Caco-2 (cell line): ENCODE measurements at regions not wholly inside any gene's neighbourhood (a gene's known extent, or its start where the extent isn't known, plus 50 kb on each side); places are given as distances from the start of the nearest gene placed in this dataset.
"Not testable (repeated sequence)": the region's sequence is repeated elsewhere in the genome, so short reads cannot be mapped to it uniquely, and the experiment has no call there.

Source experiments
- BruUV-seq: library from RNA; stranded (reverse); fragments of 400-500 nt; replicated peaks from 2 replicates; lab custom pipeline; 2021; lab: Mats Ljungman, UMichigan
- CTCF ChIA-PET: fragments of 300-600 bp; sonication (Branson Sonifier 250); formaldehyde crosslinking; loops from one replicate; lab custom pipeline; 2022; ENCODE audit warnings: antibody characterized with exemption; lab: Charles Lee
- POLR2A ChIA-PET: fragments of 300-600 bp; sonication (Branson Sonifier 250); formaldehyde crosslinking; loops from one replicate; lab custom pipeline; 2022; ENCODE audit warnings: antibody characterized with exemption; lab: Charles Lee
- DNase-seq, 2 experiments: peaks; one replicate each; pipeline versions ENCODE4 v3.0.0 to v3.0.0-alpha.2; 2020 to 2022
- H3K27me3 ChIP-seq: replicated peaks from 2 replicates; pipeline ENCODE4 v1.6.0; 2011; ENCODE audit warnings: low read length; ENCODE audit not compliant: control insufficient read depth, insufficient read depth
- H3K36me3 ChIP-seq: 2 replicates; pipeline ENCODE4 v1.5.1; 2011; ENCODE audit warnings: low read length; ENCODE audit not compliant: control insufficient read depth, insufficient read depth
- H3K4me1 ChIP-seq: fragments of 250-450 bp; sonication (Bioruptor Pico); 2 replicates; pipeline ENCODE4 v1.5.1; 2020; ENCODE audit warnings: mild to moderate bottlenecking
- H3K4me3 ChIP-seq: 2 replicates; pipeline ENCODE4 v1.5.1; 2011; ENCODE audit warnings: low read depth, mild to moderate bottlenecking, control low read depth, low read length
- H3K9me3 ChIP-seq: fragments of 250-450 bp; sonication (Bioruptor Pico); 2 replicates; pipeline ENCODE4 v1.5.1; 2020; ENCODE audit warnings: mild to moderate bottlenecking, moderate library complexity
- H3K27ac Mint-ChIP-seq: one replicate; pipeline ENCODE4 v1.8.0; 2022; ENCODE audit warnings: mixed read lengths; ENCODE audit not compliant: unreplicated experiment
- H3K27me3 Mint-ChIP-seq: one replicate; pipeline ENCODE4 v1.8.0; 2022; ENCODE audit warnings: mixed read lengths; ENCODE audit not compliant: insufficient read depth, unreplicated experiment
- H3K36me3 Mint-ChIP-seq: one replicate; pipeline ENCODE4 v1.8.0; 2022; ENCODE audit warnings: mild to moderate bottlenecking, mixed read lengths; ENCODE audit not compliant: insufficient read depth, unreplicated experiment
- H3K4me1 Mint-ChIP-seq: one replicate; pipeline ENCODE4 v1.8.0; 2022; ENCODE audit warnings: low read depth, mixed read lengths; ENCODE audit not compliant: unreplicated experiment
- H3K4me3 Mint-ChIP-seq: one replicate; pipeline ENCODE4 v1.8.0; 2022; ENCODE audit warnings: mild to moderate bottlenecking, moderate library complexity, mixed read lengths; ENCODE audit not compliant: unreplicated experiment
- H3K9me3 Mint-ChIP-seq: one replicate; pipeline ENCODE4 v1.8.0; 2022; ENCODE audit warnings: mixed read lengths; ENCODE audit not compliant: unreplicated experiment
- intact Hi-C: fragments of 100-400 bp; cut with micrococcal nuclease; formaldehyde crosslinking; loops from one replicate; pipeline ENCODE4 v1.10.0; 2022; ENCODE audit not compliant: unreplicated experiment
- TF ChIP-seq, protein P1 (sequence below), 2 experiments: fragments of 200-600 bp in 1 of 2; IDR thresholded peaks; 1 replicate in 1 of 2; 2 replicates in 1 of 2; pipeline versions ENCODE4 v1.5.1 to v1.8.0; 2011 to 2022; ENCODE audit warnings: antibody characterized with exemption in 1 of 2, control low read depth in 1 of 2, inconsistent platforms in 1 of 2, low read depth in 1 of 2, low read length in 1 of 2, mild to moderate bottlenecking in 1 of 2, moderate library complexity in 1 of 2; ENCODE audit not compliant: insufficient read depth in 1 of 2, severe bottlenecking in 1 of 2, unreplicated experiment in 1 of 2

DNA sequence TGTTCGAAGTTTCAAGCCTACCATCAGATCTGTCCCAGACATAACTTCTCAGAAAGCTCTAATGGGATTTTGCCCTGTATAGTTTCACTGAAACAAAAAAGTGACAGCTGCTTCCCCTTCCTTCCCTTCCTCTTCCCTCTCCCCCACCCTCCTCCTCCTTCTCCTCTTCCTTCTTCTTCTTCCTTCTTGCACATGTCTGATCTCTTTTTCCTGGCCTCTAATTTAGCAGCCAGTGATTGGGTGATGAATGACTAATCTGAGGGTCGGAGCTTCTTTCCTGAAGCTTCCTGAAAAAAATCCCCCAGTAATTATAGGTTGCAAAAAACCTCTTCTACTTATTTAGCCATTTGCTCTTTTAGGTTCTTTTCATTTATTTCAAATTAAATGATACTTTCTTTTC lies 168.7 kb downstream of the POTEB3 start:
- no peaks in the 10 kb centered on the region for H3K9me3 ChIP-seq
- Mint-ChIP-seq H3K36me3 (no peaks in the 10 kb centered on the region), H3K9me3 (no peaks in the 10 kb centered on the region), H3K4me1 (no peaks in the 10 kb centered on the region), H3K4me3 (no peak overlapping the region), H3K27ac (no peak overlapping the region), H3K27me3 (peaks cover 4% of the 10 kb centered on the region)
- no peaks in the 10 kb centered on the region for H3K36me3 ChIP-seq
- intact Hi-C loops: no loop called here
- TF ChIP-seq, protein P1, sequence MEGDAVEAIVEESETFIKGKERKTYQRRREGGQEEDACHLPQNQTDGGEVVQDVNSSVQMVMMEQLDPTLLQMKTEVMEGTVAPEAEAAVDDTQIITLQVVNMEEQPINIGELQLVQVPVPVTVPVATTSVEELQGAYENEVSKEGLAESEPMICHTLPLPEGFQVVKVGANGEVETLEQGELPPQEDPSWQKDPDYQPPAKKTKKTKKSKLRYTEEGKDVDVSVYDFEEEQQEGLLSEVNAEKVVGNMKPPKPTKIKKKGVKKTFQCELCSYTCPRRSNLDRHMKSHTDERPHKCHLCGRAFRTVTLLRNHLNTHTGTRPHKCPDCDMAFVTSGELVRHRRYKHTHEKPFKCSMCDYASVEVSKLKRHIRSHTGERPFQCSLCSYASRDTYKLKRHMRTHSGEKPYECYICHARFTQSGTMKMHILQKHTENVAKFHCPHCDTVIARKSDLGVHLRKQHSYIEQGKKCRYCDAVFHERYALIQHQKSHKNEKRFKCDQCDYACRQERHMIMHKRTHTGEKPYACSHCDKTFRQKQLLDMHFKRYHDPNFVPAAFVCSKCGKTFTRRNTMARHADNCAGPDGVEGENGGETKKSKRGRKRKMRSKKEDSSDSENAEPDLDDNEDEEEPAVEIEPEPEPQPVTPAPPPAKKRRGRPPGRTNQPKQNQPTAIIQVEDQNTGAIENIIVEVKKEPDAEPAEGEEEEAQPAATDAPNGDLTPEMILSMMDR (IDR thresholded peaks at IDR 0.05; ENCODE audit: insufficient read depth in 1 of 2, low read depth in 1 of 2, low read length in 1 of 2, severe bottlenecking in 1 of 2, unreplicated experiment in 1 of 2): no peak
- CTCF ChIA-PET: no interaction called here
- DNase-seq: no peak
- no peaks in the 10 kb centered on the region for H3K27me3 ChIP-seq
- no peak overlapping the region for H3K4me3 ChIP-seq
- POLR2A ChIA-PET: no interaction called here
- no peaks in the 10 kb centered on the region for H3K4me1 ChIP-seq
- BruUV-seq: no TSS peak

DNA sequence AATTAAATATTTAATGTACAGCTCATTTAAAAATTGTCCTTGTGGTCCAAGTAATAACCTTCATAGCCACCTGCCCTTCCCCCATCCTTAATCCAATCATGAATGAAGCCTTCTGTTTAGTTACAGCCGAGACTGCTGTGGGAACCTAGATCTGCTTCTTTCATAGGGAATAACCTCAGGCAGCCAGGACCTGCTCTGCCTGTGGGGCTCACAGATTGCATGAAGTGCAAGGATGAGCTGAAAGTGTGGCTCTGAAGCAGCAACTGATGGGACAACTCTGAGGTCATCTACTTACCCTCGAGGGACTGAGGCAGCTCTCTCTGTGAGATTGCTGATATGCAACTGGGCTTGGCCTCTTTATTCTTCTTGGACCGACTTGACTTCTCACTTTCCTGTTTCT lies 169.8 kb downstream of the POTEB3 start:
- intact Hi-C loops: no loop called here
- Mint-ChIP-seq H3K27ac (no peak overlapping the region), H3K4me1 (no peaks in the 10 kb centered on the region), H3K9me3 (no peaks in the 10 kb centered on the region), H3K4me3 (no peak overlapping the region), H3K36me3 (no peaks in the 10 kb centered on the region), H3K27me3 (peaks cover 4% of the 10 kb centered on the region)
- no peaks in the 10 kb centered on the region for H3K36me3 ChIP-seq
- H3K27me3 ChIP-seq: no peaks in the 10 kb centered on the region
- H3K9me3 ChIP-seq: no peaks in the 10 kb centered on the region
- H3K4me1 ChIP-seq: no peaks in the 10 kb centered on the region
- H3K4me3 ChIP-seq: no peak overlapping the region
- CTCF ChIA-PET: no interaction called here
- TF ChIP-seq, protein P1 (IDR thresholded peaks at IDR 0.05; ENCODE audit: insufficient read depth in 1 of 2, low read depth in 1 of 2, low read length in 1 of 2, severe bottlenecking in 1 of 2, unreplicated experiment in 1 of 2): no peak
- BruUV-seq: no TSS peak
- DNase-seq: peak in 1 of 2 experiments; percentile 45
- POLR2A ChIA-PET: no interaction called here

DNA sequence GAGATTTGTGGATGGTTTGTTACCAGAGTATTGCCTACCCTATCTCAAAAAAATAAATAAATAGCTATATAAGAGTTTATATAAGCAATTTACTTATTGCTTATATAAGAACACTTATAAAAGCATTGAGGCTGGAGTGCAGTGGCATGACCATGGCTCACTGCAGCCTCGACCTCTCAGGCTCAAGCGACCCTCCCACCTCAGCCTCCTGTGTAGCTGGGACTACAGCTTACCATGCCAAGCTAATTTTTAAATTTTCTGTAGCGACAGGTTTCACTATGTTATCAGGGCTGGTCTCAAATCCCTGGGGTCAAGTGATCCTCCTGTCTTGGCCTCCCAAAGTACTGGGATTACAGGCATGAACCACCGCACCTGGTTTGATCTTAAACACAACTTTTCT lies 170.6 kb downstream of the POTEB3 start:
- H3K9me3 ChIP-seq, H3K36me3 ChIP-seq, H3K27ac Mint-ChIP-seq, H3K4me1 ChIP-seq, POLR2A ChIA-PET, H3K4me1 Mint-ChIP-seq, H3K27me3 Mint-ChIP-seq, intact Hi-C loops, BruUV-seq, H3K9me3 Mint-ChIP-seq, H3K4me3 ChIP-seq, H3K4me3 Mint-ChIP-seq, H3K36me3 Mint-ChIP-seq, H3K27me3 ChIP-seq, DNase-seq: not testable (repeated sequence)
- CTCF ChIA-PET: interaction anchor here (1.0 kb wide), 1 partner anchor 15 kb away, joined by 4 read pairs; no protein-coding TSS in a partner anchor

DNA sequence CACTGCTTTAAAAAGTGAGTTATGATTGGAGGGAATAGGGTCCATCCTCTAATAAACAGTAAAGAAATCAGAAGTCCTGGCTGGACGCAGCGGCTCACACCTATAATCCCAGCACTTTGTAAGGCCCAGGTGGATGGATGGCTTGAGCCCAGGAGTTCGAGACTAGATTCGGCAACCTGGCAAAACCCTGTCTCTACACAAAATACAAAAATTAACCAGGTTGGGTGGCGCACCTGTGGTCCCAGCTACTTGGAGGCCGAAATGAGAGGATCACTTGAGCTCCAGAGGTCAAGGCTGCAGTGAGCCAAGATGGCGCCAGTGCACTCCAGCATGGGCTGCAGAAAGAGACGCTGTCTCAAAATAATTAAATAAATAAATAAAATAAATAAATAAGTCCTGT lies 171.2 kb downstream of the POTEB3 start:
- intact Hi-C loops: no loop called here
- no TSS peak for BruUV-seq
- ChIA-PET CTCF (interaction anchor here (1.0 kb wide), 1 partner anchor 15 kb away, joined by 4 read pairs; no protein-coding TSS in a partner anchor), POLR2A (no interaction called here)
- Mint-ChIP-seq H3K27me3 (peaks cover 4% of the 10 kb centered on the region), H3K4me1 (no peaks in the 10 kb centered on the region), H3K9me3 (no peaks in the 10 kb centered on the region), H3K36me3 (no peaks in the 10 kb centered on the region), H3K4me3 (no peak overlapping the region), H3K27ac (no peak overlapping the region)
- Histone ChIP-seq H3K36me3 (no peaks in the 10 kb centered on the region), H3K9me3 (no peaks in the 10 kb centered on the region), H3K4me1 (no peaks in the 10 kb centered on the region), H3K4me3 (no peak overlapping the region), H3K27me3 (no peaks in the 10 kb centered on the region)
- DNase-seq: peak in 1 of 2 experiments; percentile 41
- TF ChIP-seq, protein P1 (IDR thresholded peaks at IDR 0.05; ENCODE audit: insufficient read depth in 1 of 2, low read depth in 1 of 2, low read length in 1 of 2, severe bottlenecking in 1 of 2, unreplicated experiment in 1 of 2): no peak
